CD4-positive, alpha-beta T cell treated with Interleukin-12 subunit alpha and Interleukin-12 subunit beta, for 1 hour (primary cell): ENCODE measurements at regions not wholly inside any gene's neighbourhood (a gene's known extent, or its start where the extent isn't known, plus 50 kb on each side); places are given as distances from the start of the nearest gene placed in this dataset.

Source experiments
- DNase-seq: peaks from one replicate; pipeline ENCODE4 v3.0.0-alpha.2; 2020

GRCh38 chr12:60257063-60257462, 661.2 kb downstream of the SLC16A7 start:
- DNase-seq: no peak

DNA sequence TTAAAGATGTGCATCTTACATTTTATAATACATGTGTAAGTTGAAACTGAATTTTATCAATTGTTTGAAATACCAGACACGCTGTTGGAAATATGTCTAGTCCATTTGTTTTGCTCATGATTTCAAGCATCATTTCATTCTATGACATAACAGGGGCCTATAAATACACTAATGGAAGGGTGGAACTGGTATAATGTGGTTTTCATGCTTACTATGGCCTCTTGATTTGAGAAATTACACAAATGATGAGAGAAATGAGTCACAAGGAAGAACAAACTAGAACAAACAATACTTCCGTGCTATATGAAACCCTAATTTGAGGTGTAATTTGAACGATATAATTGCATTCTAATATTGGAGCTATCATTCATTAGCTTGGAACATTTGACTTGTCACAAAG, 663.4 kb downstream of the SLC16A7 start:
- no peak for DNase-seq

DNA sequence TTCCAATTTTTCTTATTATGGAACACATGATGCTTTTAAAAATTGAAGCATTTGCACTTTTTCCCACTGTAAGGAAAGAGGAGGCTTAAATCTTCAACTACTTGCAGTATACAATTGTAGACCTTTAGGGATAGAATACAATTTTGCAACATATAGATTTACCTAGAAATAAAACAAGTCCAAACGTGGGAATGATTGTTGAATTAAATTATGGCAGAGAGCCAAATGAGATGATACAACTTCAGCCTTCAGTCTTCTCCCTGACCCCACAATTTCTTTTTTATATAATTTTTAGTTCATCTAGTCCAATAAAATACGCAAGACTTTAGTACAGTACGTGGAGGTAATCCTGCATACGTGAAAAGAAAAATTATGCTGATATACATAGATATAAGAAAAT, 666.5 kb downstream of the SLC16A7 start:
- DNase-seq: no peak

GRCh38 chr12:60263161-60263560, 667.3 kb downstream of the SLC16A7 start:
- DNase-seq: no peak

DNA sequence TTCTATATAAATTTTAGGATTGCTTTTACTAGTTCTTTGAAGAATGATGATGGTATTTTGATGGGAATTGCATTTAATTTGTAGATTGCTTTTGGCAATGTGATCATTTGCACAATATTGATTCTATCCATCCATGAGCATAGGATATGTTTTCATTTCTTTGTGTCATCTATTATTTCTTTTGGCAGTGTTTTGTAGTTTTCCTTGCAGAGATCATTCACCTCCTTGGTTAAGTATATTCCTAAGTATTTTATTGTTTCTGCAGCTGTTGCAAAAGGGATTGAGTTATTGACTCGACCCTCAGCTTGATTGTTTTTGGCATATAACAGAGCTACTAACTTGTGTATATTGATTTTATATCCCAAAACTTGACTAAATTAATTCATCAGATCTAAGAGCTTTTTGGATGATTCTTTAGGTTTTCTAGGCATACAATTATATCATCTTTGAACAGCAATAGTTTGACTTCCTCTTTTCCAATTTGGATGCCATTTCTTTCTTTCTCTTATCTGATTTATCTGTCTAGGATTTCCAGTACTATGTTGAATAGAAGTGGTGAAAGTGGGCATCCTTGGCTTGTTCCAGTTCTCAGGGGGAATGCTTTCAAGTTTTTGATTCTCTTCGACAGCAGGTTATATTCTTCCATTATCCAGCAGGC, 668.1 kb downstream of the SLC16A7 start:
- DNase-seq: no peak

GRCh38 chr12:60265741-60266140, 669.9 kb downstream of the SLC16A7 start:
- DNase-seq: no peak

GRCh38 chr12:60266381-60266852, 670.6 kb downstream of the SLC16A7 start:
- no peak for DNase-seq

- DNase-seq: no peak
Observed at GRCh38 chr12:60269611-60270269, 673.9 kb downstream of the SLC16A7 start.

DNA sequence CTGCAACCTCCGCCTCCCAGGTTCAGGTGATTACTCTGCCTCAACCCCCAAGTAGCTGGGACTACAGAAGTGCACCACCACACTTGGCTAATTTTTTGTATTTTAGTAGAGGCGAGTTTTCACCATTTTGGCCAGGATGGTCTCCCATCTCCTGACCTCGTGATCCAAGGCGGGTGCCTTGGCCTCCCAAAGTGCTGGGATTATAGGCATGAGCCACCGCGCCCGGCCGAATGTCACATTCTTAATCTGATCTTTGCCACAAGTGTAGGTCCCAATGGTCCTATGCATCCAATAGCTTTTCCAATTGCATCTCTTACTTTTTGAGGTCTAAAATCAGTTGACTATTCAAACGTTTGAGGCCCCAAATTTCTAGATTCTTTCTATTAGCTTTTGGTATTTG, 676.0 kb downstream of the SLC16A7 start:
- no peak for DNase-seq

DNA sequence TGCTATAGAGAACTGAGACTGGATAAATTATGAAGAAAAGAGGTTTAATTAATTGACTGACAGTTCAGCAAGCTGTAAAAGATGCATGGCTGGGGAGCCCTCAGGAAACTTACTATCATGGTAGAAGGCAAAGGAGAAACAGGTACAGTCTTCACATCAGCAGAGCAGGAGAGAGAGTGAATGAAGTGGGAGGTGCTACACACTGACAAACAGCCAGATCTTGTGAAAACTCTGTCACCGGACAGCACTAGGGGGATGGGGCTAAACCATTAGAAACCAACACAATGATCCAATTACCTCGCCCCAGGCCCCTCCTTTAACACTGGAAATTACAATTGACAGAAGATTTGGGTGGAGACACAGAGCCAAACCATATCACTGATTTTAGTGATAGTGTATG, 682.4 kb downstream of the SLC16A7 start:
- no peak for DNase-seq

DNA sequence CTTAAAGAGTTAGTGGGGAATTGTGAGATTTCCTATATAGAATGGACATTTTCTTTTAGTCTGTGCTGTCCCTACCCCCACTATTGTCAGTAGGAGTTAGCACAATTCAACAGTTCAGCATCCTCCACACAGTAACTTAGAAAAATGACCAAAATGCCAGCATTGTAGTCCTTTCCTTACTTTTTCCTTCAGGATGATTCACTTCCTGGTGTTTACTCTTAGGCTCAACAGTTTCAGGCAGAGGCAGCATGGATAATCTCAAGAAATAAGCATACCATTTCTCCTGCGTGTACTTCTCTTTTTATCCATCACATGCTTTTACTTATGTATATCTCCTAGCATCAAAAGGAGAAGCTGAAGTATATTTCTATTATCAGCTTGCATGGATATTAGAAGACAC, 683.4 kb downstream of the SLC16A7 start:
- no peak for DNase-seq

GRCh38 chr12:60281522-60281921, 685.7 kb downstream of the SLC16A7 start:
- DNase-seq: no peak

DNA sequence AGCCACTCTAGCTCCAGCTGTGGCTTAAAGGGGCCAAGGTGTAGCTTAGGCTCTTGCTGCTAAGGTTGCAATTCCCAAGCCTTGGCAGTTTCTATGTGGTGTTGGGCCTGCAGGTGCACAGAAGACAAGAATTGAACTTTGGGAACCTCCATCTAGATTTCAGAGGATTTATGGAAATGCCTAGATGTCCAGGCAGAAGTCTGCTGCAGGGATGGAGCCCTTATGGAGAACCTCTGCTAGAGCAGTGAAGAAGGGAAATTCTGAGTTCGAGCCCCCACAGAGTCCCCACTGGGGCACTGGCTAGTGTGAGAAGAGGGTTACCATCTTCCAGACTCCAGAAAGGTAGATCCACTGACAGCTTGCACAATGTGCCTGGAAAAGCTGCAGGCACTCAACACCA, 694.7 kb downstream of the SLC16A7 start:
- DNase-seq: no peak

DNA sequence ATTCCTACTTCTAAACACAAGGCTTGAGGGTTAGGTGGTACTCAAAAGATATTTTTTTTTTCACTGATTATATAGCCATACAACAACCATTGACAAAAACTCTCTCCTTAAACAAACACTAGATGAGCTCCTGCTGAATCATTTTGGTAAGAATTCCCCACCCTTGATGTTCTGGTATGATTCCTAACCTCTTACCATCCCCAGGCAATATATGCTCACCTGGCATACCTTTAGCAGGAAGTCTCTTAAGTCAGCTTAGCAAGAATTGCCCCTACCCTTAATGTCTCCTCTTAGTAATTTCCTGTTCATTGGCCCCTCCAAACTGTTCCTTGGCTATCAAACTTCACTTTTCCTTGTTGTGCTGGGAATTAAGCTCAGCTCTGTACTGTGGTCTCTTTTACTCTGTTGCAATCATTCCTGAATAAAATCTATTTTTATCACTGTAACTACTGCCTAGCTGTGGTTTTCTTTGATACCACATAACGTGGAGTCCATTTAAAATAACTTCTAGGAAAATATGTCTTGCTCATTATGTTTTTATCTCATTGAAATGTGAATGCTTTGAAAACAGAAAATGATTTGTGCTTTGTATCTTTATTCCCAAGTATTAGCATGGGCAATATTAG, 712.6 kb downstream of the SLC16A7 start:
- DNase-seq: no peak

DNA sequence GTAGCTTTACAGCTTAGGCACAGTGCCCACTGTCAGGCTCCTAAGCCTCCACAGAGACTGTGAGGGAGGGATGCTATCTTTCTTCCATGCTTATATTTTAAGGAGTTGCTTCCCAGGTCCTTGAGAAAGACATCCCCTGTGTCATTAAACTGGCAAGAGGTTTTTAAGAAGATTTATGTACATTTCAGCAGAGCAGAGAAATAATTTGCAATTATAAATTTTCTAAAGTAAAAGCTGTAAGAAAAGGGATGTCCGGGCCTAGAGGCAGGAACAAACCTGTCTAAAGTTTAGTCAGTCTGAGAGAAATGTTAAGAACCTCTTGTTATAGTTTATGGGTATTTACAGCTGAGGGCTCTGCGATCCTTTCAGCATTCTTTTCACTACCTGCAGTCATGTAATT, 716.1 kb downstream of the SLC16A7 start:
- no peak for DNase-seq

- DNase-seq: no peak
Observed at GRCh38 chr12:60317361-60317760, 721.5 kb downstream of the SLC16A7 start.

- no peak for DNase-seq
Observed at GRCh38 chr12:60324746-60325145, 728.9 kb downstream of the SLC16A7 start.

DNA sequence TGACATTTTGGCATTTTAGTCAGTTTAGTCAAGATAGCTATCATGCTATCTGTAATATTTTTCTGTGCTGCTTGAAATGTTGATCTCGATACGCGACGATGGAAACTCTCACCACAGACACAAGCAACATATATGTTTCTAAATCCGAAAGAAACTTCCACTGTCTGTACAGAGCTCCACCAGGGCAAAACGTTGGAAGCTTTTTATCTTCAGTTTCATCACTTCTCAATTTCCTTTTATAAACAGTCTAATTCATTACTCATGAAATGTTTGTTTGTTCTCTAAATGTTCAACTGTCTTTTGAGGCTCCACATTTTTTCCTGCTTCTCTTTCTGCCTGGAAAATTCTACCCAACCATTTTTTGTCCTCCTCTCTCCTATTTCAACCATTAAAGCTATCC, 737.6 kb downstream of the SLC16A7 start:
- no peak for DNase-seq

GRCh38 chr12:60335745-60336144, 739.9 kb downstream of the SLC16A7 start:
- no peak for DNase-seq

GRCh38 chr12:60337839-60338549, 742.2 kb downstream of the SLC16A7 start:
- DNase-seq: no peak

GRCh38 chr12:60345442-60345841, 749.6 kb downstream of the SLC16A7 start:
- no peak for DNase-seq

GRCh38 chr12:60349232-60349978, 753.6 kb downstream of the SLC16A7 start:
- DNase-seq: no peak

GRCh38 chr12:60387356-60387755, 791.5 kb downstream of the SLC16A7 start:
- DNase-seq: no peak
